ENCODE measurements at regions not wholly inside any gene's neighbourhood (a gene's known extent, or its start where the extent isn't known, plus 50 kb on each side); places are given as distances from the start of the nearest gene placed in this dataset.

DNA sequence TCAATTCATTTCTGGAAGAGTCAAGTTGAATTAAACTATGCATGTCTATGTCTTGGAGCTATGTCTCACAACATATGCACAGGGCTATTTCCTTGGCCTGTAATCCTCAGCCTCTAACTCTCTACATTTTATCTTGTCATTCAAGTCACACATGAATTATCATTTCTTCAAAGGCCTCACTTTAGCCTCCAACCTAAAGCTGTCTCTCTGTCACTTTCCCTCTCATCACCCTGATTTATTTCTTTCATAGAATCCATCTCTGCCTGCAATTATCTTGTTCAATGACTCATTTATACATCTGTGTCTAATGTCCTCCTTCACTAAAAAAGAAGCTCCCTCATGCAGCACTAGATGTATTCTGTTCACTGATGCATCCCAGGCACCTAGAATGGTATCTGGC, 614.2 kb upstream of the REG3G start:
- ChIA-PET POLR2A (no interaction called here), CTCF (ENCODE audit: low intra/inter-chr PET ratio, low total read pairs) (no interaction called here)
- DNase-seq (ENCODE audit: low spot score) (no peak), FAIRE-seq (no peak), ATAC-seq (no peak)
- Histone ChIP-seq H3K4me3 (replicated peaks in 1 of 3; ENCODE audit: insufficient read depth in 1 of 3, low read depth in 2 of 3, low read length in 3 of 3) (no peak overlapping the region), H3K79me2 (ENCODE audit: insufficient read depth, low read length) (peaks cover 22% of the 10 kb centered on the region), H4K20me1 (ENCODE audit: insufficient read depth, low read length) (peaks cover 8% of the 10 kb centered on the region; the same call in 1 of the 2 replicates), H3K4me2 (ENCODE audit: low read depth, low read length) (no peak overlapping the region), H2AFZ (ENCODE audit: low read length) (no peak overlapping the region), H3K27ac (ENCODE audit: extremely low read length, insufficient read depth, low read length) (no peak overlapping the region), H3K36me3 (replicated peaks in 1 of 2; ENCODE audit: control insufficient read depth in 1 of 2, insufficient read depth in 2 of 2, low read length in 2 of 2) (peaks cover 0 to 12% of the 10 kb centered on the region in 2 experiments; a peak in 3 of 5 replicates), H3K27me3 (ENCODE audit: control insufficient read depth in 1 of 2, insufficient read depth in 2 of 2, low read length in 2 of 2) (no peaks in the 10 kb centered on the region), H3K9me3 (ENCODE audit: low read length) (no peaks in the 10 kb centered on the region), H3K4me1 (ENCODE audit: insufficient read depth, low read length) (peaks cover 6% of the 10 kb centered on the region), H3K9ac (ENCODE audit: insufficient read depth, low read depth, low read length) (no peak overlapping the region)
- no TSS peak for BruUV-seq (replicated peaks)
- intact Hi-C loops (cut with micrococcal nuclease; ENCODE audit: unreplicated experiment) (no loop called here), in situ Hi-C loops (cut with HindIII; ENCODE audit: extremely low pct_ligation_motif_present, low pct_unique_long_range_greater_than_20kb) (no loop called here)
- TF ChIP-seq FOXK1 (CRISPR knock-in tag; IDR thresholded peaks at IDR 0.05; ENCODE audit: borderline replicate concordance, low read depth) (no peak), KLF9 (CRISPR knock-in tag; IDR thresholded peaks at IDR 0.05; ENCODE audit: low read depth) (no peak), U2AF1 (optimal IDR thresholded peaks at IDR 0.05; ENCODE audit: low read depth, low read length) (no peak), NFKB2 (CRISPR knock-in tag; IDR thresholded peaks at IDR 0.05; ENCODE audit: borderline replicate concordance) (no peak), ZNF563 (CRISPR knock-in tag; IDR thresholded peaks at IDR 0.05) (no peak), ATF1 (CRISPR knock-in tag; IDR thresholded peaks at IDR 0.05) (no peak), ZNF607 (CRISPR knock-in tag; IDR thresholded peaks at IDR 0.05; ENCODE audit: borderline replicate concordance) (no peak), MXI1 (IDR thresholded peaks at IDR 0.05; ENCODE audit: borderline replicate concordance, low read depth, low read length) (no peak), JARID2 (CRISPR knock-in tag; IDR thresholded peaks at IDR 0.05; ENCODE audit: insufficient replicate concordance) (no peak), ZNF713 (CRISPR knock-in tag; IDR thresholded peaks at IDR 0.05) (no peak), ZNF775 (CRISPR knock-in tag; IDR thresholded peaks at IDR 0.05; ENCODE audit: borderline replicate concordance) (no peak)
- TF ChIP-seq, protein P1, sequence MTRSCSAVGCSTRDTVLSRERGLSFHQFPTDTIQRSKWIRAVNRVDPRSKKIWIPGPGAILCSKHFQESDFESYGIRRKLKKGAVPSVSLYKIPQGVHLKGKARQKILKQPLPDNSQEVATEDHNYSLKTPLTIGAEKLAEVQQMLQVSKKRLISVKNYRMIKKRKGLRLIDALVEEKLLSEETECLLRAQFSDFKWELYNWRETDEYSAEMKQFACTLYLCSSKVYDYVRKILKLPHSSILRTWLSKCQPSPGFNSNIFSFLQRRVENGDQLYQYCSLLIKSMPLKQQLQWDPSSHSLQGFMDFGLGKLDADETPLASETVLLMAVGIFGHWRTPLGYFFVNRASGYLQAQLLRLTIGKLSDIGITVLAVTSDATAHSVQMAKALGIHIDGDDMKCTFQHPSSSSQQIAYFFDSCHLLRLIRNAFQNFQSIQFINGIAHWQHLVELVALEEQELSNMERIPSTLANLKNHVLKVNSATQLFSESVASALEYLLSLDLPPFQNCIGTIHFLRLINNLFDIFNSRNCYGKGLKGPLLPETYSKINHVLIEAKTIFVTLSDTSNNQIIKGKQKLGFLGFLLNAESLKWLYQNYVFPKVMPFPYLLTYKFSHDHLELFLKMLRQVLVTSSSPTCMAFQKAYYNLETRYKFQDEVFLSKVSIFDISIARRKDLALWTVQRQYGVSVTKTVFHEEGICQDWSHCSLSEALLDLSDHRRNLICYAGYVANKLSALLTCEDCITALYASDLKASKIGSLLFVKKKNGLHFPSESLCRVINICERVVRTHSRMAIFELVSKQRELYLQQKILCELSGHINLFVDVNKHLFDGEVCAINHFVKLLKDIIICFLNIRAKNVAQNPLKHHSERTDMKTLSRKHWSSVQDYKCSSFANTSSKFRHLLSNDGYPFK (CRISPR knock-in tag; IDR thresholded peaks at IDR 0.05; ENCODE audit: borderline replicate concordance), result no peak

Data from HepG2 (cell line).